C4-2B (cell line): ENCODE measurements at regions not wholly inside any gene's neighbourhood (a gene's known extent, or its start where the extent isn't known, plus 50 kb on each side); places are given as distances from the start of the nearest gene placed in this dataset.

Source experiments
- CTCF ChIP-seq: fragments of 450-650 bp; conservative IDR thresholded peaks from 2 replicates; pipeline ENCODE4 v1.5.1; 2017; ENCODE audit warnings: mild to moderate bottlenecking
- ZFX ChIP-seq: fragments of 450-650 bp; IDR thresholded peaks from 2 replicates; pipeline ENCODE4 v1.6.1; 2017

- no peak for TF ChIP-seq CTCF
- TF ChIP-seq ZFX, result no peak
These were observed 219.3 kb downstream of the RMST start for GRCh38 chr12:97681612-97682504.
